Embryonic facial prominence (tissue), 1 donor: ENCODE measurements at regions not wholly inside any gene's neighbourhood (a gene's known extent, or its start where the extent isn't known, plus 50 kb on each side); places are given as distances from the start of the nearest gene placed in this dataset.
"Not testable (repeated sequence)": the region's sequence is repeated elsewhere in the genome, so short reads cannot be mapped to it uniquely, and the experiment has no call there.

Source experiments
- DNase-seq: peaks from one replicate; pipeline ENCODE4 v3.0.0-alpha.2; 2016; ENCODE audit errors: extremely low spot score

- DNase-seq, result no peak
These were observed 100.1 kb upstream of the GBE1 start for GRCh38 chr3:81861593-81861992.

GRCh38 chr3:81859524-81859923 is 98.1 kb upstream of the GBE1 start:
- DNase-seq, result no peak

- DNase-seq, result no peak
These were observed 92.0 kb upstream of the GBE1 start for GRCh38 chr3:81853431-81853830.

GRCh38 chr3:81851176-81851575 is 89.7 kb upstream of the GBE1 start:
- no peak for DNase-seq

- no peak for DNase-seq
These were observed 85.5 kb upstream of the GBE1 start for GRCh38 chr3:81846988-81847387.

GRCh38 chr3:81841540-81841939 is 80.1 kb upstream of the GBE1 start:
- no peak for DNase-seq

- DNase-seq, result no peak
These were observed 78.2 kb upstream of the GBE1 start for GRCh38 chr3:81839504-81840094.

GRCh38 chr3:81838457-81838856 is 77.0 kb upstream of the GBE1 start:
- no peak for DNase-seq

GRCh38 chr3:81837071-81837593 is 75.7 kb upstream of the GBE1 start:
- no peak for DNase-seq

- DNase-seq, result no peak
These were observed 68.5 kb upstream of the GBE1 start for GRCh38 chr3:81829937-81830336.

GRCh38 chr3:81829272-81829671 is 67.8 kb upstream of the GBE1 start:
- not testable (repeated sequence) for DNase-seq

- no peak for DNase-seq
These were observed 62.5 kb upstream of the GBE1 start for GRCh38 chr3:81823882-81824395.

GRCh38 chr3:81823086-81823485 is 61.6 kb upstream of the GBE1 start:
- no peak for DNase-seq

- no peak for DNase-seq
These were observed 55.2 kb upstream of the GBE1 start for GRCh38 chr3:81816473-81817250.

- DNase-seq, result not testable (repeated sequence)
These were observed 50.7 kb upstream of the GBE1 start for GRCh38 chr3:81812098-81812497.
